H9 (cell line): ENCODE measurements at regions not wholly inside any gene's neighbourhood (a gene's known extent, or its start where the extent isn't known, plus 50 kb on each side); places are given as distances from the start of the nearest gene placed in this dataset.

Source experiments
- DNase-seq: peaks from one replicate; pipeline ENCODE4 v3.0.0-alpha.2; 2017
- H2AFZ ChIP-seq: one replicate; pipeline ENCODE4 v1.6.1; 2013; ENCODE audit warnings: mild to moderate bottlenecking, low read length, control low read depth, moderate library complexity
- H2AK5ac ChIP-seq: 2 replicates; pipeline ENCODE4 v1.6.1; 2013; ENCODE audit warnings: low read length, control low read depth, mixed read lengths; ENCODE audit not compliant: insufficient read length
- H2BK120ac ChIP-seq: one replicate; pipeline ENCODE4 v1.6.1; 2013; ENCODE audit warnings: low read depth, mild to moderate bottlenecking, low read length, control low read depth, inconsistent platforms; ENCODE audit not compliant: poor library complexity, severe bottlenecking
- H2BK12ac ChIP-seq: 2 replicates; pipeline ENCODE4 v1.6.1; 2013; ENCODE audit warnings: low read length, control low read depth, mixed read lengths, low read depth; ENCODE audit not compliant: insufficient read length
- H2BK15ac ChIP-seq: 2 replicates; pipeline ENCODE4 v1.6.1; 2013; ENCODE audit warnings: low read depth, low read length, control low read depth
- H2BK20ac ChIP-seq: one replicate; pipeline ENCODE4 v1.6.1; 2013; ENCODE audit warnings: low read depth, mild to moderate bottlenecking, low read length, control low read depth, inconsistent platforms; ENCODE audit not compliant: poor library complexity, severe bottlenecking
- H2BK5ac ChIP-seq: 2 replicates; pipeline ENCODE4 v1.6.1; 2013; ENCODE audit warnings: low read length, control low read depth, mixed read lengths; ENCODE audit not compliant: insufficient read length
- H3K14ac ChIP-seq: 2 replicates; pipeline ENCODE4 v1.6.1; 2013; ENCODE audit warnings: low read length, control low read depth; ENCODE audit not compliant: insufficient read depth
- H3K18ac ChIP-seq: 2 replicates; pipeline ENCODE4 v1.6.1; 2013; ENCODE audit warnings: low read depth, mild to moderate bottlenecking, mixed read lengths, low read length, control low read depth; ENCODE audit not compliant: insufficient read length
- H3K23ac ChIP-seq: 2 replicates; pipeline ENCODE4 v1.6.1; 2013; ENCODE audit warnings: low read length, control low read depth, mixed read lengths, low read depth; ENCODE audit not compliant: insufficient read length
- H3K23me2 ChIP-seq: 2 replicates; pipeline ENCODE4 v1.6.1; 2013; ENCODE audit warnings: low read depth, mild to moderate bottlenecking, mixed read lengths, low read length, control low read depth; ENCODE audit not compliant: insufficient read length, poor library complexity, severe bottlenecking
- H3K27ac ChIP-seq: 2 replicates; pipeline ENCODE4 v1.5.1; 2013; ENCODE audit warnings: low read length, control low read depth, mixed read lengths, low read depth; ENCODE audit not compliant: insufficient read length
- H3K27me3 ChIP-seq: 2 replicates; pipeline ENCODE4 v1.6.1; 2013; ENCODE audit warnings: low read length, control low read depth, inconsistent platforms; ENCODE audit not compliant: insufficient read depth
- H3K4ac ChIP-seq: 2 replicates; pipeline ENCODE4 v1.6.1; 2013; ENCODE audit warnings: low read depth, mild to moderate bottlenecking, control low read depth, inconsistent platforms, low read length, moderate library complexity
- H3K4me1 ChIP-seq: 2 replicates; pipeline ENCODE4 v1.6.1; 2013; ENCODE audit warnings: low read length, control low read depth, inconsistent platforms; ENCODE audit not compliant: insufficient read depth
- H3K4me2 ChIP-seq: 2 replicates; pipeline ENCODE4 v1.6.1; 2013; ENCODE audit warnings: low read length, control low read depth, mixed read lengths; ENCODE audit not compliant: insufficient read length, insufficient read depth
- H3K56ac ChIP-seq: 2 replicates; pipeline ENCODE4 v1.6.1; 2013; ENCODE audit warnings: low read depth, mild to moderate bottlenecking, mixed read lengths, low read length, control low read depth; ENCODE audit not compliant: insufficient read length
- H3K79me1 ChIP-seq: 2 replicates; pipeline ENCODE4 v1.6.1; 2013; ENCODE audit warnings: low read depth, mild to moderate bottlenecking, moderate library complexity, low read length, control low read depth, inconsistent platforms; ENCODE audit not compliant: insufficient read depth, poor library complexity, severe bottlenecking
- H3K79me2 ChIP-seq: 2 replicates; pipeline ENCODE4 v1.6.1; 2013; ENCODE audit warnings: low read length, control low read depth, inconsistent platforms; ENCODE audit not compliant: insufficient read depth
- H3K9ac ChIP-seq: 2 replicates; pipeline ENCODE4 v1.6.1; 2013; ENCODE audit warnings: low read length, control low read depth, mixed read lengths; ENCODE audit not compliant: insufficient read length; ENCODE audit errors: extremely low read depth
- H3K9me3 ChIP-seq: one replicate; pipeline ENCODE4 v1.6.1; 2013; ENCODE audit warnings: low read depth, low read length, inconsistent platforms; ENCODE audit not compliant: control insufficient read depth
- H3T11ph ChIP-seq: one replicate; pipeline ENCODE4 v1.6.1; 2013; ENCODE audit warnings: mild to moderate bottlenecking, low read length, control low read depth, inconsistent platforms
- H4K20me1 ChIP-seq: one replicate; pipeline ENCODE4 v1.6.1; 2013; ENCODE audit not compliant: control insufficient read depth, insufficient read length, insufficient read depth
- H4K5ac ChIP-seq: 2 replicates; pipeline ENCODE4 v1.6.1; 2013; ENCODE audit warnings: low read depth, mild to moderate bottlenecking, mixed read lengths, low read length, control low read depth; ENCODE audit not compliant: insufficient read length
- H4K8ac ChIP-seq: replicated peaks from 2 replicates; pipeline ENCODE4 v1.6.1; 2013; ENCODE audit warnings: low read length, control low read depth, mixed read lengths, low read depth; ENCODE audit not compliant: insufficient read length
- H4K91ac ChIP-seq: 2 replicates; pipeline ENCODE4 v1.6.1; 2013; ENCODE audit warnings: low read depth, mild to moderate bottlenecking, moderate library complexity, mixed read lengths, low read length, control low read depth; ENCODE audit not compliant: insufficient read length
- H3K27ac Mint-ChIP-seq, 3 experiments: 2 replicates in 2 of 3; 3 replicates in 1 of 3; pipeline ENCODE4 v1.8.0; 2020 to 2021; ENCODE audit warnings: mixed read lengths in 3 of 3, mild to moderate bottlenecking in 1 of 3, moderate library complexity in 1 of 3
- H3K27me3 Mint-ChIP-seq: 2 replicates; pipeline ENCODE4 v1.8.0; 2021; ENCODE audit warnings: low read depth, mild to moderate bottlenecking, moderate library complexity, mixed read lengths
- H3K36me3 Mint-ChIP-seq, 3 experiments: 2 replicates in 2 of 3; 3 replicates in 1 of 3; pipeline ENCODE4 v1.8.0; 2020 to 2021; ENCODE audit warnings: low read depth in 3 of 3, mixed read lengths in 3 of 3; ENCODE audit not compliant: insufficient read depth in 1 of 3
- H3K4me1 Mint-ChIP-seq, 2 experiments: 2 replicates each; pipeline ENCODE4 v1.8.0; 2020; ENCODE audit warnings: mixed read lengths in 2 of 2
- H3K4me3 Mint-ChIP-seq, 2 experiments: 2 replicates in 1 of 2; 3 replicates in 1 of 2; pipeline ENCODE4 v1.8.0; 2020 to 2021; ENCODE audit warnings: mild to moderate bottlenecking in 2 of 2, mixed read lengths in 2 of 2, moderate library complexity in 1 of 2
- H3K9me3 Mint-ChIP-seq, 2 experiments: 2 replicates in 1 of 2; 3 replicates in 1 of 2; pipeline ENCODE4 v1.8.0; 2020; ENCODE audit warnings: mild to moderate bottlenecking in 2 of 2, mixed read lengths in 2 of 2, moderate library complexity in 1 of 2
- CTCF ChIP-seq: fragments of 200-600 bp; sonication (generic); conservative IDR thresholded peaks from 3 replicates; pipeline ENCODE4 v1.8.0; 2021; ENCODE audit warnings: antibody characterized with exemption, mild to moderate bottlenecking
- WGBS: extraction: QIAGEN DNeasy Blood & Tissue Kit; methylation state at CpG from one replicate; pipeline ENCODE4 v1.1.7; 2013; ENCODE audit warnings: missing lambda C conversion rate, low lambda C conversion rate, mixed read lengths; ENCODE audit not compliant: insufficient read length; ENCODE audit errors: extremely low coverage; 5-methylcytosine and 5-hydroxymethylcytosine counted together

- Mint-ChIP-seq H3K9me3 (peaks cover 0 to 3% of the 10 kb centered on the region in 2 experiments; a peak in 2 of 5 replicates), H3K27me3 (peaks cover 17% of the 10 kb centered on the region), H3K4me1 (peaks cover 63 to 67% of the 10 kb centered on the region in 2 experiments), H3K36me3 (no peaks in the 10 kb centered on the region), H3K4me3 (peak overlapping the region in 1 of 2 experiments; percentile 34; a peak in 1 of 5 replicates), H3K27ac (peak overlapping the region in 2 of 3 experiments; percentile 19 to 37; a peak in 1 of 7 replicates)
- no peak overlapping the region for H3K18ac ChIP-seq
- H4K20me1 ChIP-seq = no peaks in the 10 kb centered on the region
- no peak overlapping the region for H4K91ac ChIP-seq
- no peak overlapping the region for H2BK5ac ChIP-seq
- H3K79me1 ChIP-seq = no peaks in the 10 kb centered on the region
- no peak overlapping the region for H3T11ph ChIP-seq
- H2BK20ac ChIP-seq = no peak overlapping the region
- H3K14ac ChIP-seq = no peak overlapping the region
- H3K4ac ChIP-seq = no peak overlapping the region
- TF ChIP-seq CTCF = no peak
- H3K4me1 ChIP-seq = peaks cover 4% of the 10 kb centered on the region; the same call in 1 of the 2 replicates
- no peak overlapping the region for H4K5ac ChIP-seq
- H3K9me3 ChIP-seq = no peaks in the 10 kb centered on the region
- H3K79me2 ChIP-seq = no peaks in the 10 kb centered on the region
- H2BK120ac ChIP-seq = no peak overlapping the region
- DNase-seq = no peak
- no peak overlapping the region for H2BK15ac ChIP-seq
- H2BK12ac ChIP-seq = no peak overlapping the region
- no peak overlapping the region for H3K56ac ChIP-seq
- no peak overlapping the region for H4K8ac ChIP-seq
- no peak overlapping the region for H3K4me2 ChIP-seq
- no CpG with 5 or more reads among the region's 1 CpG for WGBS
- H3K23ac ChIP-seq = no peak overlapping the region
- no peak overlapping the region for H3K9ac ChIP-seq
- H2AK5ac ChIP-seq = no peak overlapping the region
- no peak overlapping the region for H3K27ac ChIP-seq
- H3K23me2 ChIP-seq = no peaks in the 10 kb centered on the region
- H2AFZ ChIP-seq = no peak overlapping the region
- peaks cover 5% of the 10 kb centered on the region; the same call in 1 of the 2 replicates for H3K27me3 ChIP-seq
Measured at GRCh38 chr6:106002005-106002404, 84.1 kb upstream of the PRDM1 start.
